Endothelial cell (in vitro differentiated cells): ENCODE measurements at regions not wholly inside any gene's neighbourhood (a gene's known extent, or its start where the extent isn't known, plus 50 kb on each side); places are given as distances from the start of the nearest gene placed in this dataset.

ENCODE experiments used
- DNase-seq: peaks from one replicate; pipeline ENCODE4 v3.0.0; 2021; ENCODE audit warnings: low spot score
- H3K27ac Mint-ChIP-seq: one replicate; pipeline ENCODE4 v1.8.0; 2021; ENCODE audit warnings: mixed read lengths, inconsistent platforms; ENCODE audit not compliant: unreplicated experiment
- H3K27me3 Mint-ChIP-seq: one replicate; pipeline ENCODE4 v1.8.0; 2021; ENCODE audit warnings: mild to moderate bottlenecking, moderate library complexity, mixed read lengths, inconsistent platforms; ENCODE audit not compliant: unreplicated experiment
- H3K36me3 Mint-ChIP-seq: one replicate; pipeline ENCODE4 v1.8.0; 2021; ENCODE audit warnings: mild to moderate bottlenecking, low read depth, mixed read lengths, inconsistent platforms; ENCODE audit not compliant: unreplicated experiment
- H3K4me1 Mint-ChIP-seq: one replicate; pipeline ENCODE4 v1.8.0; 2021; ENCODE audit warnings: mild to moderate bottlenecking, mixed read lengths, inconsistent platforms; ENCODE audit not compliant: unreplicated experiment
- H3K4me3 Mint-ChIP-seq: one replicate; pipeline ENCODE4 v1.8.0; 2021; ENCODE audit warnings: mild to moderate bottlenecking, mixed read lengths, inconsistent platforms; ENCODE audit not compliant: unreplicated experiment
- H3K9me3 Mint-ChIP-seq: one replicate; pipeline ENCODE4 v1.8.0; 2021; ENCODE audit warnings: mixed read lengths, inconsistent platforms; ENCODE audit not compliant: unreplicated experiment
- CTCF ChIP-seq: fragments of 200-600 bp; sonication (generic); IDR thresholded peaks from one replicate; pipeline ENCODE4 v1.5.0; 2021; ENCODE audit warnings: antibody characterized with exemption; ENCODE audit not compliant: unreplicated experiment

- no peak overlapping the region for H3K4me3 Mint-ChIP-seq
- no peaks in the 10 kb centered on the region for H3K9me3 Mint-ChIP-seq
- no peak for DNase-seq
- H3K36me3 Mint-ChIP-seq = no peaks in the 10 kb centered on the region
- H3K4me1 Mint-ChIP-seq = peaks cover 7% of the 10 kb centered on the region
- H3K27ac Mint-ChIP-seq = no peak overlapping the region
- TF ChIP-seq CTCF = no peak
- H3K27me3 Mint-ChIP-seq = no peaks in the 10 kb centered on the region
These were observed 428.8 kb upstream of the ACTBL2 start for GRCh38 chr5:57911438-57911837.

GRCh38 chr5:57906671-57907070, 424.1 kb upstream of the ACTBL2 start:
- H3K4me3 Mint-ChIP-seq = no peak overlapping the region
- DNase-seq = no peak
- H3K9me3 Mint-ChIP-seq = no peaks in the 10 kb centered on the region
- H3K27me3 Mint-ChIP-seq = no peaks in the 10 kb centered on the region
- H3K36me3 Mint-ChIP-seq = no peaks in the 10 kb centered on the region
- TF ChIP-seq CTCF = no peak
- no peak overlapping the region for H3K27ac Mint-ChIP-seq
- peaks cover 5% of the 10 kb centered on the region for H3K4me1 Mint-ChIP-seq

GRCh38 chr5:57903458-57903857, 420.8 kb upstream of the ACTBL2 start:
- no peak overlapping the region for H3K4me3 Mint-ChIP-seq

GRCh38 chr5:57902095-57902494, 419.5 kb upstream of the ACTBL2 start:
- no peak for TF ChIP-seq CTCF
- DNase-seq = no peak
- Mint-ChIP-seq H3K4me1 (peaks cover 3% of the 10 kb centered on the region), H3K36me3 (no peaks in the 10 kb centered on the region), H3K27ac (no peak overlapping the region), H3K4me3 (no peak overlapping the region), H3K27me3 (no peaks in the 10 kb centered on the region), H3K9me3 (no peaks in the 10 kb centered on the region)

More at GRCh38 chr5:57903458-57903857, 420.8 kb upstream of the ACTBL2 start:
- Mint-ChIP-seq H3K4me1 (no peaks in the 10 kb centered on the region), H3K9me3 (no peaks in the 10 kb centered on the region), H3K27me3 (no peaks in the 10 kb centered on the region), H3K27ac (no peak overlapping the region), H3K36me3 (no peaks in the 10 kb centered on the region)
- no peak for DNase-seq
- TF ChIP-seq CTCF = no peak

GRCh38 chr5:57900381-57900944, 417.9 kb upstream of the ACTBL2 start:
- Mint-ChIP-seq H3K36me3 (no peaks in the 10 kb centered on the region), H3K9me3 (no peaks in the 10 kb centered on the region), H3K27me3 (no peaks in the 10 kb centered on the region), H3K4me3 (no peak overlapping the region), H3K27ac (no peak overlapping the region), H3K4me1 (peaks cover 3% of the 10 kb centered on the region)
- no peak for DNase-seq
- no peak for TF ChIP-seq CTCF
